ENCODE measurements at regions not wholly inside any gene's neighbourhood (a gene's known extent, or its start where the extent isn't known, plus 50 kb on each side); places are given as distances from the start of the nearest gene placed in this dataset.
"Not testable (repeated sequence)": the region's sequence is repeated elsewhere in the genome, so short reads cannot be mapped to it uniquely, and the experiment has no call there.

DNA sequence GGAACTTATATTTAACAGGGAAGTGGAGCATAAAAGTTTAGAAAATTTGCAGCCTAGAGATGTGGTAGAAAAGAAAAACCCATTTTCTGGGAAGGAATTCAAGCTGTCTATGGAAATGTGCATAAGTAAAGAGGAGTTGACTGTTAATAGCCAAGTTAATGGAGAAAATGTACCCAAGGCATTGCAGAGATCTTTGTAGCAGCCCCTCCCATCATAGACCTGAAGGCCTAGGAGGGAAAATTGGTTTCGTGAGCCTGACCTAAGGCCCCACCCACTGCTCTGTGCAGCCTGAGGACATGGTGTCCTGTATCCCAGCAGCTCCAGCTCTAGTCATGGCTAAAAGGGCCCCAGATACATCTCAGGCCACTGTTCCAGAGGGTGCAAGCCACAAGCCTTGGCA is 772.4 kb upstream of the RIOK2 start:
- no peak for DNase-seq

DNA sequence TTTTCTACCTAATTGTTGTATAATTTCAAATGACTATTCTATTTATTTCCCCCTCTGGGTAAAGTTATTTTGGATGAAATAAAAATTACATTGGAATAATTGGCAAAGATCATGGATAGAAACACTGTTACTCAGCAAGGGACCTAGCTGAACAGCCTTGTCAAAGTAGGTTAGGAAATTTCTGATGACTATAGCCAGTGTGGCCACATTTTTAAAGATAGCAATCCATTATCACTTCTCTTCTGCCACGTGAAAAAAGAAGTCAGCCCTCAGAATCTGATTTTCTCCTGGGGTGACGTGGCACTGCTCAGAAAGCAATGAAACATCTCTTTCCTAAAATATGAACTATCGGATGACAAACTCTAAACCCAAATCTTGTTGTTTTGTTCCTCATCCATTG is 784.2 kb upstream of the RIOK2 start:
- no peak for DNase-seq

DNA sequence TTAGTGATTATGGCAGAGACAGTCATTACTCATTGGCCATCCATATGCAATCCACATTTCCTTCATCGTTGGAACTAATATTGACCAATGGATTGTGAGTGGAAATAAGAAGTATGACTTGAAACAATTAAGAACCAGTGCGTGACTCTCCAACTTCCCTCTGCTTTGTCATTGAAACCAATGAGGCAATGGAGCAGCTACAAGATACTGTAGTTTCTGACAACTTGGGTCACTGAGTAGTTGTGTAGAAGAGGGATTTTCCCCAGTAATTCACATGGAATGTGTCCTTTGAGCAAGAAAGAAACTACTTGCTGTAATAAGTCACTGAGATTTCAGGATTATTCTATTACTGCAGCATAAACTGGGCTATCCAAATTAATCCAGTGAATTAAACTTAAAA is 785.3 kb upstream of the RIOK2 start:
- no peak for DNase-seq

GRCh38 chr5:97979740-97980139 is 793.7 kb upstream of the RGMB start:
- DNase-seq = no peak

GRCh38 chr5:97980291-97980690 is 793.2 kb upstream of the RGMB start:
- no peak for DNase-seq

DNA sequence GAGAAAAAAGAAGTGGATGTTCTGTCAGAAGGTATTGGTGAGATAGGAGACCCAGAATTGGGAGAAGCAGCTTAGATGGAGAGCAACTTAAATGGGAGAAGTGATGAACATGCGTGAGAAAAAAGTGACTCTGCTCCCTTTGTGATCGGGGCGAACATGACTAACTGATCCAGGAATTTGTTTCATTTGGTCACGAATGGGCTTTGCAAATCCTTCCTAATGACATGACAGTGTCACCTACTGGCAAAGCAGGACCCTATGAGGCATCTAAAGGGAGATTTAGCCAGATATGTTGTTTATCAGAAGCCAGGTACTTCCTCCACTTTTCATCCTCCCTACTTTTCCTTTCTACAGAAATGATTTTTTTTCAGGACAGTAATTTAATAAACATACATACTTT is 787.4 kb upstream of the RGMB start:
- DNase-seq = no peak

DNA sequence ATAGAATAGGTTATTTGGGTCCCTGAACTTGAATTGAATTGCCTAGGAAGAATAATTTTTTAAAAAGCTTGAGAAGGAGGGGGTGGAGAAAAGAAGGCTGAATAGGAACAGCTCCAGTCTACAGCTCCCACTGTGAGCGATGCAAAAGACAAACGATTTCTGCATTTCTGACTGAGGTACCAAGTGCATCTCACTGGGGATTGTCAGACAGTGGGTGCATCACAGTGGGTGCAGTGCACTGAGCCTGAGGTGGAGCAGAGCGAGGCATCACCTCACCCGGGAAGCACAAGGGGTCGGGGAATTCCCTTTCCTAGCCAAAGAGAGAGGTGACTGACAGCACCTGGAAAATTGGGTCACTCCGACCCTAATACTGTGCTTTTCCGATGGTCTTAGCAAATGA is 782.2 kb upstream of the RGMB start:
- DNase-seq = no peak

GRCh38 chr5:97998941-97999340 is 774.5 kb upstream of the RGMB start:
- no peak for DNase-seq

- DNase-seq = no peak
Measured at GRCh38 chr5:98004463-98004862, 769.0 kb upstream of the RGMB start.

DNA sequence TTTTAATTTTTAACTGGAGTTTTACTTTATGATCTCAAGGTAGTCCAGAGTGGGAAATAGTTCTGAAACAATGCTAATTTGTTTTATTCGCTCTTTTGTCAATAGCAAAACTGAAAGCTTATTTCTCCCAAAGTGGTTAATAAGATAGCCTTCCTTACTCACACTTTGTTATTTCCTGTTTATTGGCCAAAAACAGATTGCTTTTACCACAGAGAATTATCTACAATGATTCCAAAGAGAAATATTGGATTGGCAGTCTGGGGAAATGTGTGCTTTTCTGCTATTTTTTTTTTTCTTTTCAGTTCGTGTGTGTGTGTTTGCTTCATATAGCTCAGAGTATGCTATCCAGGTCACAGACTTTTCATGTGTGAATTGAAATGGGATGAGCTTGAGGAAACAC is 756.7 kb upstream of the RGMB start:
- no peak for DNase-seq

- not testable (repeated sequence) for DNase-seq
Measured at GRCh38 chr5:98030273-98030672, 743.2 kb upstream of the RGMB start.

DNA sequence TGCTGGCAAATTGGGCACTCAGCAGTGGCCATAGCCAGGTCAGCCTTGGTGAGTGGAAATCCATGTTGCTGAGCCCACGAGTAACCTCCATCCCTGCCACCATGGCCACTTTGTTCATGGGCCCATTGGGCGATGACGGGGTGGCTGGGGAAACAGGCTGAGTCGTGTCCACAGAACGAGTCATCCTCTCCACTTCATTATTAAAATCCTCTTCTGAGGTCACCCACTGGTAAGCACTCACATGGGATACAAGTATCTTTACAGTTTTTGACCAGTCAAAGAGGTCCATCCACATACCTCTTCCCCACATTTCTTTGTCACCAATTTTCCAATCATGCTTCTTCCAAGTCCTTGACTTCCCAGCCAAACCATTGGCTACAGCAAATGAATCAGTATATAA is 742.4 kb upstream of the RGMB start:
- DNase-seq = not testable (repeated sequence)

DNA sequence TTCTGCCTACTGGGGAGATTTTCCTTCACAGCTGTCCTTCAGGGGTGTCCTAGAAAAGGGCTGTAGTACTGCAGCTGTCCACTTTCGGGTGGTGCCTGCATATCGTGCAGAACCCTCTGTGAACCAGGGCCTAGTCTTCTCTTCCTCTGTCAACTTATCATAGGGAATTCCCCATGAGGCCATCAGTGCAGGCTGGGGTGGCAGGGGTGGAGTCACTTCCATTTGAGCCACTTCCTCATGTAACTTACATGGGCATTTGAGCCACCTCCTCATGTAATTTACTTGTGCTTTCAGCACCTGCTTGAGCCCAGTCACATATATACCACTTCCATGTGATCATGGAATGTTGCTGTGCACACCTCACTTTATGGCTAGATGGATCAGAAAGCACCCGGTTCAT is 742.0 kb upstream of the RGMB start:
- DNase-seq = no peak

DNA sequence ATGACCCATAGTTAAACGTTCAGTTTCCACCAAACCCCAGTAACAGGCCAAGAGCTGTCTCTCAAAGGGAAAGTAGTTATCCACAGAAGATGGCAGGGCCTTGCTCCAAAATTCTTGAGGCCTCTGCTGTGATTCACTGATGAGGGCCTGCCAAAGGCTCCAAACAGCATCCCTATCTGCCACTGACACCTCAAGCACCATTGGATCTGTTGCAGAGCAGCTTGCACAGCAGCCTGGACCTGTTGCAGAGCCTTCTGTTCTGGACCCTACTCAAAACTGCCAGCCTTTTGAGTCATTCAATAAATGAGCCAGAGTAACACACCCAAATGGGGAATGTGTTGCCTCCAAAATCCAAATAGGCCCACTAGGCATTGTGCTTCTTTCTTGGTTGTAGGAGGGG is 741.5 kb upstream of the RGMB start:
- DNase-seq = no peak

DNA sequence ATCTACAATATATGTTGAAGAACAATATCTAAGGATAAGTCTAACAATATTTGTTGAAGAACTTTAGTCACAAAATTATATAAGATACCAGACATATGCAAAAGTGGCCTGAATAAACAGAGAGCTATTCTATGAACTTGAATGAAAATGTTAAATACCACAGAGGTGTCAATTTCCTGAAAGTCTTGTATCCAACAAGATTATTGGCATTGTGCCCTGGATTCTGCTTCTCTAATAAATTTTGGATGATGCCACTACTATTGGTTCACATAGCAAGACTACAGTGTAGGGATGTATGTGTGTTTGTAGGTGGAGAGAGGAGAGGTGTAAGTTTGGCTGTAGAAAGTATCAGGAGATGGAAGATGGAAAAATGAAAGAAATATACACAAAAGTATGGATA is 731.8 kb upstream of the RGMB start:
- no peak for DNase-seq

DNA sequence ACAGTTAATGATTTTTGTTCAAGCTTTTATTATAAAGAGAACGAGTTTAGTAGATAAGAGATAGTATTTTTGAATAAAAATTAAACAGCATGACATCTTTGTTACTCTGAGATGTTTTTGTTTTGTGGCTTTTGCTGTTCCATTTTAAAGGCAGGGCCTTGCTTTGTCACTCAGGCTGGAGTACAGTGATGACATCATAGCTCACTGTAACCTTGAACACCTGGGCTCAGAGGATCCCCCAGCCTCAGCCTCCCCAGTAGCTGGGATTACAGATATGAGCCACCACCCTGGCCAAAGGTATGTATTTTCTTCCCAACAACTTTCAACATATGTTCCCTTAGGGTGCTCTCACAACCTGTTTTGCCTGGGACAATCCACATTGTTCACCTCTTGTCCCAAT is 730.9 kb upstream of the RGMB start:
- DNase-seq = no peak

DNA sequence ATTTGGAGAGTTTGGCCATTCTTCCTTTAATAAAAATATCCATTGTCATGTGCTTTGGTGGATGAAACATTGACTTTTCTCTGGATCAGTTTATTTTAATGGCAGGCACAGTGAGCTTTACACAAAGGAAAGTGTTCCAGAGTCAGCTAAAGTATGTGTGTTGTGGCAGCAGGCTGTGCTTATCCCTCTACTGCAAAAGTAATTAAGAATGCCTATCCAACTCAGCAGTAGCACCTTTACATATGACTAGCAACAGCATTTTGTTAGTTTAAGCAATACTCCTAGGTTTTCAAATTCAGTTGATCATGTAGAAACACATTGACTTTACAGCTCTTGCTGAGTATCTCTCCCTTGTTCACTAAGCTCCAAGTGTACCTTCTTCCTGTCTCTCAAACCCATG is 730.5 kb upstream of the RGMB start:
- DNase-seq = no peak

DNA sequence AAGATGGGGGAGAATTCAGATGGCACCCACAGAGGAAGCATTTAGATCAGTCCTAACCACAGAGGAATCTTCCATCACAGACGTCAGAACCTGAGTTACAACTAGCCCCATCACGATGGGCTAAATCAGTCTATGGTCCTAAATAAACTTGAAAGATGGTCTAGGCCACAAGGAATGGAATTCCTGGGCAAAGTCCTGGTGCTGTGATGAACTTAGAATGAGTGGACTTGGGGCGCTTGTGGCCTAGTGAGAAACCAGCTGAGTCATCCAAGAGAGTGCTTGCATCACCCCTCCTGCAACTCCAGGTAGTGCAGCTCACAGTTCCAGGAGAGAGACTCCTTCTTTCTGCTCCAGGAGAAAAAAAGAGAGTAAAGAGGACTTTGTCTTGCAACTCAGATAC is 722.9 kb upstream of the RGMB start:
- no peak for DNase-seq

DNA sequence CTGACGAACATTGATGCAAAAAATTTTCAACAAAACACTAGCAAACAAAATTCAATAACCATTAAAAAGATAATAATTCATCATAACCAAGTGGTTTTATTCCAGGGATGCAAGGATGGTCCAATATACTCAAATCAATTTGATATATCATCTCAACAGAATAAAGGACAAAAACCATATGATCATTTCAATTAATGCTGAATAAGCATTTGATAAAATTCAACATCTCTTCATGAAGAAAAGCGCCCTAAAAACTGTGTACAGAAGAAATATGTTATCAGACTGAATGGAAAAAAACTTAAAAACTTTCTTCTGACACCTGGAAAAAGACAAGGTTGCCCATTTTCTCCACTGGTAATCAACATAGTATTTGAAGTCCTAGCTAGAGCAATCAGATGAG is 720.3 kb upstream of the RGMB start:
- no peak for DNase-seq

- DNase-seq = no peak
Measured at GRCh38 chr5:98060148-98060547, 713.3 kb upstream of the RGMB start.

- DNase-seq = no peak
Measured at GRCh38 chr5:98064118-98064685, 709.3 kb upstream of the RGMB start.

DNA sequence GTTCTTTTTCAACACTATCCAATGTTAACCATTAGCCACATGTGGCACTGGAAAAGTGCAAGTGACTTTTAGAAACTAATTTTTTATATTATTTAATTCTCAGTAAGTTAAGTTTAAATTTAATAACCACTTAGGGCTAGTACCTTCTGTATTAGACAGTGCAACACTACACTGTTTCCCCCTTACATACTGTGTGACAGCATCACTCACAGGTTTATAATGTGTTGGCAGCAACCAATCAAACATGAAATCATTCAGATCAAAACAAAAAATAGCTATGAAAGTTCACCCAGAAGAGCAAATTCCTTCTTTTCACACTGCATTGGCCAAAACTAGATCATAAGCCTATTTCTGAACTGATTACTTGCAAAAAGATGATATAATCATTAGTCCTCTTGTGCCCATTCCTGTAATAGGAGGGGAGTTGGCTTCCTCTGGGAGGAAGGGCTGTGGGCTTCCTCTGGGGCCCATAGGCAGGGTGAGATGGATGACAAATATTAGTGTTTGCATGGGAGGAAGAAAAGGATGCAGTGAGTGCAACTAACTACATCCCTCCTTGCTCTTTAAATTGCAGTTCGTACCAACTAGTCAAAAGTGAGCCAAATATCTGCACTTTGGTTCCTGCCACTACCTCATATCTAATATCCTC is 708.1 kb upstream of the RGMB start:
- no peak for DNase-seq

GRCh38 chr5:98066910-98067309 is 706.6 kb upstream of the RGMB start:
- no peak for DNase-seq

DNA sequence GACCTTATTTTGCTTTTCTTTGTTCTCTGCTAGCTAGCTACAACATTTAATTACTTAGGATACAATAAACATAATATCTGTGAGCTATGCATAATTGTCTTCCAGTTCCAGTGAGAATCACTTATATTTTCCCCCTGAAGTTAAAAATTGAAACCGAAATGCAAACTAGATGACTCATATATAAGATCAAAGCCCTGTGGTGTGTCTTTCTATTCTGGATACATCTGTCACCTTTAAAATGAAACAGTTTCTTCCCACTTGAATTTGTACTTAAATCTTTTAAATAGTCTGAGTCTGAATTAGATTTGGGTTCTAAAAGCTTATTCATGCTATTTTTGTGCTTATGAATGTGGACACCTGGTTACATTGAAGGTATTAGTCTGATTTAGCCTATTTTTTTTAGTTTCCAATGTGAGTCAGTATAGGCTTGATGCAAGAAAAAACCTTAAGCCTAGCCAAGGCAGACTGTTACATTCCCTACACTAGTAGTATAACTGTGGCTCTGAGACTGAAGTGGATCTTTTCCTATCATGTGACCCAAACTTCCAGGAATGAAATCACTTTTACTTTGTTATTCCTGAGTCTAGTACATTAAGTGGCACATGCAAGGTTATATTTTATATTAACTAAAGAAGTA is 703.5 kb upstream of the RGMB start:
- no peak for DNase-seq

- no peak for DNase-seq
Measured at GRCh38 chr5:98072921-98073320, 700.5 kb upstream of the RGMB start.

Data from T-helper 1 cell (primary cell).